ENCODE measurements at regions not wholly inside any gene's neighbourhood (a gene's known extent, or its start where the extent isn't known, plus 50 kb on each side); places are given as distances from the start of the nearest gene placed in this dataset.

- TF ChIP-seq CTCF (IDR thresholded peaks at IDR 0.05; ENCODE audit: borderline replicate concordance, extremely low read depth, low read length, poor library complexity, severe bottlenecking), result no peak
- no peak for TF ChIP-seq EZH2 (IDR thresholded peaks at IDR 0.05; ENCODE audit: borderline replicate concordance, low read depth, low read length, severe bottlenecking)
Measured at GRCh38 chr18:1930291-1931270, 640.7 kb downstream of the METTL4 start.

All from DND-41 (cell line).